ENCODE measurements at regions not wholly inside any gene's neighbourhood (a gene's known extent, or its start where the extent isn't known, plus 50 kb on each side); places are given as distances from the start of the nearest gene placed in this dataset.

DNA sequence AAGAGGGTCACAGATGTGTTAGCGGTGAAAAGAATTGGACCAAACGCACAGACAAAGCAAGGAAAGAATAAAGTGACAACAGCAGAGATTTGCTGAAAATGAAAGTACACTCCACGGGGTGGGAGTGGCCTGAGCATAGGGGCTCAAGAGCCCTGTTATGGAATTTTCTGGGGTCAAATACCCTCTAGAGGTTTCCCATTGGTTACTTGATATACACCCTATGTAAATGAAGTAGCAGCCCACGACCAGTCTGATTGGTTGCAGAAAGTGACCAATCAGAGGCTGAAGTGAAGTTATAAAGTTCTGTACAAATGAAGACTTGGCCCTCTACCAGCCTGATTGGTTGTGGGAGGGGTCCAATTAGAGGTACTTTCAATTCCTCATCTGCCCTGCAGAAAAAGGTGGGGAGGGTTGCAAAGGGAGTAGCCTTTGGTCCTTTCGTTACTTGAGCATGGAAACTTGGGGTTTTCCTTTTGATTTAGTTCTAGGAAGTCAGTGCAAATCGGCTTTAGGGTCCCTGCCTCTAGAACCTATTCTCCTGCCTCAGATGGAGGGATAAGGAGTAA, 125.6 kb upstream of the PRPS1L1 start:
- no peak for DNase-seq

DNA sequence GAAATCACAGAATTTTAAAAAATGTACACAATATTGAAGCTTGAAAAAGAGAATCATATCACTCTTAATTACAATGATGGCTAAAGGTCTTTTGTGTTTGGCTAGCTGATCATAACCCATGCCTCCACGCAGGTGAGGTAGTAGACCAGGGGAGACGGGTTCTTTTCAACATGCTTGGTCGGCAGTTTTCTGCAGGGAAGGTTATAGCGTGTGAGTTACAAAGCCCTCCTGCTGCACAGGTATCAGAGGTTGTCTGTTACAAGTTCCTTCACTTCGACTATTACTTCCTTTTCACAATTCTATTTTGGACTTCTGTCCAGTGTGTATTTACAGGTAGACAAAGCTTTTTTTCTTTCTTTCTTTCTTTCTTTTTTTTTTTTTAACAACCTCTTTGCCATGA, 127.1 kb upstream of the PRPS1L1 start:
- DNase-seq: no peak

GRCh38 chr7:18157233-18157632, 129.6 kb upstream of the PRPS1L1 start:
- no peak for DNase-seq

- DNase-seq: no peak
Observed at GRCh38 chr7:18162657-18163056, 135.0 kb upstream of the PRPS1L1 start.

DNA sequence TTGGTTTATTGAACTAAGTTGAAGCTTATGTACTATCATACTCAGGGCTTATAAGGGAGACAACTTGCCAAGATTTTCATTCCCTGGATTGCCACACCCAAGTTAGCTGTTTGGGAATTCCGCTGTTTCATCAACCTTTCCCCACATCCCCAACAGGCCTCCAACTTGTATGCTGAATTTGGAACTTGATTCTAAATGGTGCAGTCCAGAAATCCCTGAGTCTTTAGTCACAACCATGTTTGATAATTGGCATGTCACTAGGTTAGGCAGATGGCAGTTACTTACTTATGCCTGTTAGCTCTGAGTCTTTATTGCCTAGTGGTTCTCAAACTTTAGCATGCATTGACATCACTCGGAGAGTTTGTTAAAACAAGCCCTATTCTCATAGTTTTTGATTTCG, 135.4 kb upstream of the PRPS1L1 start:
- DNase-seq: no peak

- no peak for DNase-seq
Observed at GRCh38 chr7:18165166-18165565, 137.5 kb upstream of the PRPS1L1 start.

DNA sequence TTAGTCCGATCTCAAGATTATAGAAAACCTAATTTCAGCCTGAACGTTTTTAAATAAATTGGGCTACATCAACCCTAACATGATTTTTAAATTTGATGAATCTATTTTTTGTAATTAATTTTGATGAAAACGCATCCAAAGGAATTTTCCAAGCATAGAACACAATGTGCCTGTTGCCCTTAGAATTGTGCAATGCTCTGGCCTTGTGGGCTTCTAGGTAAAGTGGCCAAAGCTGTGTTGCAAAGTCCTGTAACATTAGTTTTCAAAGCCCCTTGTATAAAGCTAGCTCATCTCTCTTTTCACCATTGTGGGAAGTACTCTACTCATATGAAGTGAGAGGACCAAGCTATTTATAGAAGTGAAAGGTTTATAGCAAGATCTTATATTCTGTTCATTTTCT, 138.4 kb upstream of the PRPS1L1 start:
- DNase-seq: no peak

DNA sequence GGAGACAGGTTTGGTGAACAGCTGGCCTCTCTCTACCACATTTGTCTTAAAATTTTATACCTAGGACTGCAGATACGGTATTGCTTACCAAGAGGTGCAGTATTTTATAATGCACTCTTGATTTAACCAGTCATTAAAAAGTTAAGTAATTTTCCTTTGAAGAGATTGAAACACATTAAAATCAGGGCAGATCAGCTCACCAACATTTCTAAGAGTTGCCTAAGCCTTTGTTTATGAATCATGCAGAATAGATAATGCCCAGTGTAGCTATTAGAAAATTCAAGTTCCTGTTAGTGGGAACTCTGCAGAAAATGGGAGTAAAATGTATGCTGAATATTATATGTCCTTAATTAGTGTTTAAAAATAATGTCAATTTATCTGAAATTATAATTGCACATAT, 140.2 kb upstream of the PRPS1L1 start:
- no peak for DNase-seq

DNA sequence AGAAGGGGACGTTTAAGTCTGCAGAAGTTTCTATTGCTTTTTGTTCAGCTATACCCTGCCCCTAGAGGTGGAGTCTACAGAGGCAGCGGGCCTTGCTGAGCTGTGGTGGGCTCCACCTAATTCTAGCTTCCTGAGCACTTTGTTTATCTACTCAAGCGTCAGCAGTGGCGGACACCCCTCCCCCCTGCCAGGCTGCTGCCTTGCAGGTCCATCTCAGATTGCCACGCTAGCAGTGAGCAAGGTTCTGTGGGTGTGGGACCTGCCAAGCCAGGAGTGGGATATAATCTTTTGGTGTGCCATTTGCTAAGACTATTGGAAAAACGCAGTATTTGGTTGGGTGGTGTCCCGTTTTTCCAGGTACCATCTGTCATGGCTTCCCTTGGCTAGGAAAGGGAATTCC, 147.3 kb upstream of the PRPS1L1 start:
- no peak for DNase-seq

GRCh38 chr7:18175801-18176450, 148.3 kb upstream of the PRPS1L1 start:
- no peak for DNase-seq

DNA sequence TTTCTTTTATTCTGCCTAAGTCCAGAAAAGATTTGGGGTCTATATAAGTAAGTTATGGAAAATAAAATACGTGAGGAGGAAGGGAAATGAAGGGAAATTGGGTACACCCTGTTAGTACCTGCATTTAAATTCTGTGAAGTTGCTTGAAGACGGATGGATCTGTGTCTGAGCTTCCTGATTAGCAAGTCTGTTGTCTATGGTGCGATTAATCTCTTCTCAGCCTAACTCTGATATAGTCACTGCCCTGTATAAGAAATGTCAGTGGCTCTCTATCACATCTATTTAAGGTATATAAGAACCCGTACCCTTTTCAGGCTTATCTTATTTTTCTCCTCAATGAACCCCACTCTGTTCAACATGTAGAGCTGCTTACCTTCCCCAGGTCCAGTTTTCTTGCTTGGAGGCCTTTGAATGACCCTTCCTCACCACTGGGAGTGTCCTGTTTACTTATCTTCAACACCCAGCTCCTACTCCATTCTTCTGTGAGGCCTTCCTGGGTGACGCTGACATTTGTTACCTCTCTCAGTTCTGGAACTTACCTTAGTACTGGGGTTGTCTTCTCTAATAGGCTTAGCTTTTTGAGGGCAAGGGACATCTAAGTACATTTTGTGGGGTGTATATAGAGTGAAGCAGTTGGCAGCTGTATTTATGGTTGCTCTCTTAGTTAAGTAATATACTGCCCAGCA, 149.6 kb upstream of the PRPS1L1 start:
- DNase-seq: no peak

- DNase-seq: peak in 1 of 5 donors; percentile 25
Observed at GRCh38 chr7:18177815-18178660, 150.4 kb upstream of the PRPS1L1 start.

DNA sequence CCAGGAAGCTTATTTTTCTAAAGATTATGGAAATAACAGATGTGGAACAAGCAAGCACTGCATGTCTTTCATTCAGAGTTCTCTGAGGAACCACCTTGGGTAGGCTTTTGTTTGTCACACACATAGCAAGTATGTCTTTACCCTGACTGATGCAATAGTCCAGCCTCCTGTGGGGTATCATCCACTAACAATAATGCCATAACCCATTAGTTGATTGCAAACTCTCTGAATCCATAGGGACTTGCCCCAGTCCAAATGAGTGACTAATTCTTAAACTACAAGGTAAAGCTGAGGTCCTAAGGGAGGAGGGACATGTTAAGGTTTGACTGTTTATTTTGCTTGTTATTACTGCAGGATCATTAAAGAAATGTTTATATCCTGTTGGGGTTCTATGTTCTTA, 151.4 kb upstream of the PRPS1L1 start:
- DNase-seq: no peak

DNA sequence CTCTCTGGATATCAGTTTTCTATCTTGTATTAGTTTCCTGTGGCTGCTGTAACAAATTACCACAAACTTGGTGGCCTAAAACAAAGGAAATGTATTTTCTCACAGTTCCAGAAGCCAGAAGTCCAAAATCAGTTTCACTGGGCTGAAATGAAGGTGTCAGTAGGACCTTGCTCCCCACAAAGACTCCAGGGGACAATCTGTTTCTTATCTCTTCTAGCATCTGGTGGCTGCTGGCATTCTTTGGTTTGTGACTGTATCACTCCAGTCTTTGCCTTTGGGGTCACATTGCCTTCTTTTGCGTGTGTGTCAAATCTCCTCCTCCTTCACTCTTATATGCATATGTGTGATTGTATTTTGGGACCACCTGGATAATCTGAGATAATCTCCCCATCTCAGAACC, 153.0 kb upstream of the PRPS1L1 start:
- no peak for DNase-seq

DNA sequence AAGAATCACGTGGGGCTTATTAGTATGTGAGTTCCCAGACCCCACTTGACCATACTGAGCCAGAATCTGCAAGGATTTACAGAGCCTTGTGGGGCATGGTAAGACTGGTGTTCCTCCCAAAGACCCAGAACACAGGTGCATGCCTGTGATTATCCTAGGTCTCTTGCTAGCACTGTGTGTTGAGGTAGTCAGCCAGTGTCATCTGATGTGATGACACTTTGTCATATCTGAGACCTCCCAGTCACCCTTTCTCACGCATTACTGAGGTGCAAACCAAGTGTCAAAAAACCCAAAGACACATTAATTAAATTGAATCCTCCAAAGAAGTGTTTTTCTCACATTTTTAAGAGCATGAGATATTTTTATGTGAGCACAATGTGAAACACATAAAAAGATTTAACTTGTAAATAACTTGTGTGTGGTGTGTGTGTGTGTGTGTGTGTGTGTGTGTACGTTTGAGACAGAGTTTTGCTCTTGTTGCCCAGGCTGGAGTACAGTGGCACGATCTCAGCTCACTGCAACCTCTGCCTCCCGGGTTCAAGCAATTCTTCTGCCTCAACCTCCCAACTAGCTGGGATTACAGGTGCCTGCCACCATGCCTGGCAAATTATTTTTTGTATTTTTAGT, 162.0 kb upstream of the PRPS1L1 start:
- no peak for DNase-seq

GRCh38 chr7:18191341-18191740, 163.7 kb upstream of the PRPS1L1 start:
- DNase-seq: no peak

- no peak for DNase-seq
Observed at GRCh38 chr7:18191862-18192625, 164.4 kb upstream of the PRPS1L1 start.

- no peak for DNase-seq
Observed at GRCh38 chr7:18194616-18195015, 167.0 kb upstream of the PRPS1L1 start.

DNA sequence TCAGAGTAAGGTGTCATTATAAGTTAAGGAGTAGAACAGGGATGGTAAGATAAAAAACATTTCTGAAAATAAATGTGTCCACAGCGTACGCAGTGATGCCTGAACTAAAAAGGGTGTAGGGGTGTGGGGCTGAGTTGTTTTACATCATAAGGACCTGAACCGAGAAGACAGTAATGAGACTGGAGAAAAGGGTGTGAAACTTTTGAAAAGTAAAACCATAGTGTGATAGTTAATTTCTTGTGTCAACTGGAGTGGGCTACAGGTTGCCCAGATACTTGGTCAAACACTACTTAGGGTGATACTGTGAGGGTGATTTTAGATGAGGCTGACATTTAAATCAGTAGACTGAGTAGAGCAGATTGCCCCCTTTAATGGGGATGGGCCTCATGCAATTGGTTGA, 169.0 kb upstream of the PRPS1L1 start:
- DNase-seq: no peak

DNA sequence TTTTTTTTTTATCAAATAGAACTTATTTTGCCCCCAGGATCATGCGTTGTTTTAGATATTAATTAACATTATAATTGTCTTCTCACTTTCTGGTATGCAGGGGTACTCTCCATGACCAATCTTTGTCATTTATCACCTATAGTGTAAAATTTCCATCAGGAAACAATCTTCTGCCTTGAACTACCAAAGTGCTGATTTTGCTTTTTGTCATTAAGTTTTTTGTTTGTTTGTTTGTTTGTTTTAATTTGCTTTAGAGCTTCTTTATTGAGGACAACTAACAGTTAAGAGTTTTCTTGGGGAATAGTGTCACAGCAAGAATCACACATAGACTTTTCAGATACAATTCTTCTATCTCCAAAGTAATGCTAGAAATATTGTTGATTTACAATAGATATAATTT, 171.2 kb upstream of the PRPS1L1 start:
- no peak for DNase-seq

- DNase-seq: no peak
Observed at GRCh38 chr7:18200266-18200665, 172.6 kb upstream of the PRPS1L1 start.

DNA sequence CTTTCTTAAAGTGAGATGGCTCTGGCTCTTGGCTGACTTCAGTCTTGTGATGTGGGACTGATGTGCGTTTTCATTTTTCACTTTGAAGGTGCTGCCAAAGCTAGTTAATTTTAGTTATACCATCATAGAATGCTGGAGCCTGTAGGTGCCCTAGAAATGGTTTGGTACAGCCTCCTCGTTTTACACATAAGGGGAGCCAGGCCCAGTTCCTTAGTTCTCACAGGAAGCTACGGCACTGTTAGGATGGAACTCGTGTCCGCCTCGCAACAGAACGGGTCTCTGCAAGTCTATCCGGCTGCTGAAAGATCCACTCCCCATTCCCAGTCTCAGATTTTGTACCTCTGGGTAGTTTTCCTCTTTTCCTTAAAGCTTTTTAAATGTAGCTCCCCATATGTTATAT, 173.2 kb upstream of the PRPS1L1 start:
- no peak for DNase-seq
